GM21381 (cell line): ENCODE measurements at regions not wholly inside any gene's neighbourhood (a gene's known extent, or its start where the extent isn't known, plus 50 kb on each side); places are given as distances from the start of the nearest gene placed in this dataset.

Experiments used
- ATAC-seq: cut with Tn5 transposase; IDR thresholded peaks from one replicate; pipeline ENCODE4 v1.9.1; 2021; ENCODE audit warnings: mild to moderate bottlenecking, moderate library complexity; ENCODE audit not compliant: unreplicated experiment

- no peak for ATAC-seq
Observed at GRCh38 chr2:9771101-9771449, 72.2 kb upstream of the TAF1B start.

GRCh38 chr2:9771481-9772017 lies 71.7 kb upstream of the TAF1B start:
- ATAC-seq = no peak

- ATAC-seq = no peak
Observed at GRCh38 chr2:9772035-9772998, 71.0 kb upstream of the TAF1B start.

DNA sequence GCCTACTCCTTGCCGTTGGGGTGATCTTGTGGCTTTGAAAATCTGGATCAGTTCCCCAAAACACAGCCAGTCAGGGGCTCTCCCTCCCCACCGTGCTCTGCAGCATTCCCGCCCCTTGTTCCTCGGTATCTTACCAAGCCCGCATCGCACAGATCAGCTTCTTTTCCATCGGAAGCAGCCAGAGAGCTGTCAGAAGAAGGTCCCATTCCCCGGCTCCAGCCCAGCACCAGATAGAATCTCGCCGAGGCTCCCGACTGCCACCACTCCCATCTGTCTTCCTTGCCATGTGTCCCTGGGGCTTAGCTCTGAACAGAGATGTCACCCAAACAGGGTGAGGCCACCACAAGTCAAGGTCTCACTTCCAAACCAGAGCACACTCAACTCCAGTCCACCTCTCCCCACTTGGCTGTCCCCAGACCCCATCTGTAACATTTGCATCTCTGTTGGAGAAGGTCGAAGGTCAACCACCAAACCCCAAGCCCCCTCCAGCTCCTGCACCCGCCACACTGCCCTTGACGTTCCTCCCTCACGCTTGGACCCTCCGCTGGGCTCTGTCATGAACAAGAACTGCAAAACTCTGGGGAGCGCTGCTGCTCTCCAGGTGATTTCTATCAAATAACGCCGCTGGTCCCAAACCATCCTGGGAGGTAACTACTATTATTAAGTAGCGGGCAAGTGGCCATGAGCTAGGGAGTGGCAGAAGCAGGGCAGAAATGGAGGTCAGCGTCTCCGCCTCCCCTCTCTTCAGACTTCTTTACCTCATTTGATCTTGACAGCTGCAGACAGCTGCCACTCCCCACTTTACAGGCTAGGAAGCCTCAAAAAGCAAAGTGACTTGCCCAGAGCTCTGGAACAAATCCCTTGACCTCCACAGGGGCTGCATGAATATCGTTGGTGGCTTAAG lies 70.0 kb upstream of the TAF1B start:
- ATAC-seq = no peak

GRCh38 chr2:9773903-9774239 lies 69.4 kb upstream of the TAF1B start:
- ATAC-seq = no peak

DNA sequence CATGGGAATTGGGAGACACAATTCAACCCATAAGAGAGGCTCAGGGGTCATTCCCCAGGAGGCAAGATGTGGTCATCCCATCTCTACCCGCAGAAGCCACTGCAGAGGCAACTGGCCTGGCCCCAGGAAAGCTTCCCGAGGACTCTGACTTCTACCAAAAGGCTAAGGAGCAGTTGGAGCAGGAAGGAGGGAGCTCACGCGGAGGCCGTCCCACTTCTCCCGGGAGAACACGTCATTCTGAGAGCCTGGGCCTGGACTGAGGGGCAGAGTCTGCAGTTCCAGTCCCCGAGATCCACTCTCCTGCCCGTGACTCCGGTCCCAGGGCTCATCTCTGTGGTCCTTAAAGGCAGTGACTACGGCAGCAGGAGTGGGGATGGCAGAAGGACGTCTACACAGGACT lies 69.0 kb upstream of the TAF1B start:
- ATAC-seq = no peak

GRCh38 chr2:9775351-9775750 lies 67.9 kb upstream of the TAF1B start:
- ATAC-seq = no peak

DNA sequence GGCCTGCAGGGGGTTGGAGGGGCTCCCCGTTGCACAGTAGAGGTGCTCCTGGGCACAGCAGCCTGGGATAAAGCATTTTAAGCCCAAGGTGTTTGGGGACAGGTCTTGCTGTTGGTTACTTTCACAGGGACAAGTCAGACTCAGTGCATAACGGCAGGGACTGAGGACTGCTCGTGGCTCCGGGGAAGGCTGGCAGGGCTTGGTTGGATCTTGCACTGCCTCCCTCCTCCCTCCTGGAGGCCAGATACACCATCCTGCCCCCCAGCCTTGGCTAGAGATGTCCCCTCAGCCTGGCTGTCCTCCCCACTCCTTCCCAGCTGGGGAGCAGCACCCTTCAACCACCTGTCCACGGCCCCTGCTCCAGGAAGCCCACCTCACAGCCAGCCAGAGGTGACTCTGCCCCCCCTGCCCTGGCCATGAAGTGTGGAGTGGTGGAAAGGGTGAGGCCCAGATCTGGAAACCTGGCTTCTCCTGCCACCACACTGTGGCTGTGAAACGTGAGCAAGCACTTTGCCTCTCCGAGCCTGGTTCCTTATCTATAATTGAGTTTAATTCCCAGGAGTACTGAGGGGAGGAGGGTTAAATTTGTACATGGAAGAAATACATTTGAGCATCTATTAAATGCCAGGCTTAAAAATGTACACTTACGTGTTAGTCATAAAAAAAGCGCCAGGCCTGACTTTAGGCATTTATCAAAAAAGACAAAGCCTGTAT lies 67.1 kb upstream of the TAF1B start:
- no peak for ATAC-seq

- no peak for ATAC-seq
Observed at GRCh38 chr2:9777081-9777480, 66.2 kb upstream of the TAF1B start.

GRCh38 chr2:9778012-9778411 lies 65.3 kb upstream of the TAF1B start:
- no peak for ATAC-seq

DNA sequence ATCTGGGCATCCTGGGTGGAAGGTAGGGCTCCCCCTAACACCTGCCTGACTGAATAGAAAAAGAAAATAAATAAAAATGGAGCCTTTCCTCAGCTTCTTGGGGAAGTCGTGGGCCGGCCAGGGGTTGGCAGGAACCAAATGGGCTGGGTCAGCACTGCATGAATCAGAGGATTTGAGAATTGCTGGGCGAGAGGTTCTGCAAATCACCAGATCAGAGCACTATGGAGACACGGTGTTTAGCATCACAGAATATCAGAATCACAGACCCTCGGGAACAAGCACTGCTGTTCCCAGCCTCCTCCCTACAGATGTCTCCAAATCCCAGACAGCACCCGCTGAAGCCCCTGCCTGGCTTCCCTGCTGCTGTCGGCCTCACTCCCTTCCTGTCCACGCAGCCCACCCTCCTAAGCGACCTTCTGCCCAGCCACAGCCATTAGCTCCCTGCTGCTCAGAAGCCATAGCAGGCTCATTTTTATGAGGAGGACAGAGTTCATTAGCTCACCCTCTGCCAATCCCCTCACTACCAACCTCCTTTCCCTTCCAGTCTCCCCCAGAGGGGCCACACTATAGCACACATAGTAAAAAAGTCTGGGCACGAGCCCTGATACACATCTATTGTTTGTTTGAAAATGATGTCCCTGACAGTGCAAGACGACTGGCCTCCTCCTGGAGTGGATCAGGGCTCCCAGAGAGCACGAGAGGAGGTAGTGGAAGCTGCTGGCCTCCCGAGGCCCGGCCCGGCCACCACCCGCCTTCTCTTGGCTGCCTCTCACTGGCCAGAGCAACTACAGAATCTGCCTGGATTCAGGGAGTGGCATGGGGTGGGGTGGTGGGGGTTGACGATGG lies 64.6 kb upstream of the TAF1B start:
- ATAC-seq = no peak

GRCh38 chr2:9779596-9780264 lies 63.5 kb upstream of the TAF1B start:
- ATAC-seq = no peak

- no peak for ATAC-seq
Observed at GRCh38 chr2:9780368-9781130, 62.7 kb upstream of the TAF1B start.

GRCh38 chr2:9781252-9781651 lies 62.0 kb upstream of the TAF1B start:
- ATAC-seq = no peak

DNA sequence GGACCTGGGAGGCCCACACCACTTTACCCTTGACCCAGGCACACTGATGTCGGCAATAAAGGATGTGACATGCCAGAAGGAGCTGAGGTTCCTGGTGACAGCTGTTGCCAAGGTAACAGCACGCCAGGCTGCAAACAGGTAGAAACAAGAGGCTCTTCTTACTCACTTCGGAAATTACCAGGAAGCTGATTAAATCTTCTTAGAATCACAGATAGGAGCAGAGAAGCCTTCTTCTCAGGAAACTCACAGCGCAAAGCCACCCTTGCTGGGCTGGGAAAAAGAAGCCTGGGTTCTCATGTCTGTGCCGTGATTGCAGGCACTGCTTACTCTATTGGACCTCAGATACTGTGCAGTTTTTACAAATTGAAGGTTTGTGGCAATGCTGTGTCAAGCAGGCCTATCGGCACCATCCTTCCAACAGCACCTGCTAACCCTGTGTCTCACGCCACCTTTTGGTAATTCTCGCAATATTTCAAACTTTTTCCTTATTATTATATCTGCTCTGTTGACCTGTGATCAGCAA lies 61.0 kb upstream of the TAF1B start:
- ATAC-seq = no peak

- no peak for ATAC-seq
Observed at GRCh38 chr2:9789371-9789770, 53.9 kb upstream of the TAF1B start.

DNA sequence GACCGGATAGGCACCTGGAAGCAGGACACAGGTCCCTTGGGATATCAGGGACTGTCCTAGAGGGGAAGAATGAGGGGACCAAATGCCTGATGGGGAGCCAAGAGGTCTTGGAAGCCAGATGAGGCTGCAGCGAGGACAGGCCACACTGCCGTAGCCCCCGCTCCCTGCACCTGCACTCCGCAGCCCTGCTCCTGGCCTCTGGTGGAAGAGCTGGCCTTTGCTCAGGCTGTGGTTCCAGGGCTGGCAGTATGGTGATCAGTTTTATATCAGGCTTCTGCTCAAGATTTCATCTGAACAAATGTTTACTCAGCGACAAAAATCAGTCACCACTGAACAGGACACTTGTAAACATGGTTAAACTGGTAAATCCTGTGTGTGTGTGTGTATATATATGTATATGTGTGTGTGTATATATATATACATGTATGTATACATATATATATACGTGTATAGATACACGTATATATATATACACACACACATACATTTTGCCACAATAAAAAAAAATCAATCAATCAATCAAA lies 52.5 kb upstream of the TAF1B start:
- no peak for ATAC-seq

GRCh38 chr2:9791711-9792110 lies 51.6 kb upstream of the TAF1B start:
- ATAC-seq = no peak
